ENCODE measurements at regions not wholly inside any gene's neighbourhood (a gene's known extent, or its start where the extent isn't known, plus 50 kb on each side); places are given as distances from the start of the nearest gene placed in this dataset.

- H3K27ac ChIP-seq (ENCODE audit: insufficient read depth, low read depth, low read length): no peak overlapping the region
- no peak for FAIRE-seq
- POLR2A ChIA-PET: no interaction called here
Measured at GRCh38 chr4:137685357-137685756, 153.1 kb upstream of the PCDH18 start.

More at GRCh38 chr4:137685357-137685756, 153.1 kb upstream of the PCDH18 start:
- H3K27me3 ChIP-seq (ENCODE audit: control insufficient read depth in 2 of 2, insufficient read depth in 2 of 2, low read length in 2 of 2): peaks cover 0 to 3% of the 10 kb centered on the region in 2 experiments
- H3K79me2 ChIP-seq (ENCODE audit: control insufficient read depth, insufficient read depth, low read length): no peaks in the 10 kb centered on the region
- no TSS peak for BruUV-seq (replicated peaks)
- intact Hi-C loops (cut with micrococcal nuclease) (no loop called here), dilution Hi-C loops (cut with MboI; ENCODE audit: extremely low pct_ligation_motif_present, low sequenced_read_pairs) (no loop called here)
- no peak overlapping the region for H3K4me2 ChIP-seq (ENCODE audit: insufficient read depth, low read length)
- H3K9me3 ChIP-seq (replicated peaks; ENCODE audit: control insufficient read depth, insufficient read depth, low read length): no peaks in the 10 kb centered on the region
- H3K9ac ChIP-seq (replicated peaks; ENCODE audit: extremely low read depth, insufficient read depth, low read length): no peak overlapping the region
- no peak overlapping the region for H2AFZ ChIP-seq (ENCODE audit: low read depth, low read length)
- no peak for DNase-seq (ENCODE audit: low read depth, low spot score)
- H3K4me1 ChIP-seq (ENCODE audit: control insufficient read depth, extremely low read depth, insufficient read depth, low read length): no peaks in the 10 kb centered on the region
- no peaks in the 10 kb centered on the region for H4K20me1 ChIP-seq (replicated peaks; ENCODE audit: control insufficient read depth, extremely low read depth, insufficient read depth, low read length)
- TF ChIP-seq MYC (IDR thresholded peaks at IDR 0.05; ENCODE audit: low read depth, low read length) (no peak), EZH2 (IDR thresholded peaks at IDR 0.05; ENCODE audit: borderline replicate concordance, low read depth, low read length, severe bottlenecking) (no peak), CTCF (IDR thresholded peaks at IDR 0.05; ENCODE audit: extremely low read depth in 1 of 2, insufficient read depth in 1 of 2, low read depth in 1 of 2, low read length in 2 of 2) (no peak), MAX (IDR thresholded peaks at IDR 0.05; ENCODE audit: insufficient read depth, insufficient read length) (no peak), JUN (IDR thresholded peaks at IDR 0.05; ENCODE audit: borderline replicate concordance, insufficient read depth, insufficient read length, low read depth) (no peak), FOS (IDR thresholded peaks at IDR 0.05; ENCODE audit: borderline replicate concordance, insufficient read depth, low read length) (no peak), POLR2A (IDR thresholded peaks at IDR 0.05; ENCODE audit: low read depth, low read length) (no peak), GATA2 (IDR thresholded peaks at IDR 0.05; ENCODE audit: insufficient read depth, insufficient read length, low read depth, low read length) (no peak), POLR2AphosphoS5 (IDR thresholded peaks at IDR 0.05; ENCODE audit: insufficient read depth, low read depth, low read length) (no peak)
- CTCF ChIA-PET: no interaction called here
- no peaks in the 10 kb centered on the region for H3K9me1 ChIP-seq (replicated peaks; ENCODE audit: control insufficient read depth, extremely low read depth, insufficient read depth, low read length)
- no peak overlapping the region for H3K4me3 ChIP-seq (replicated peaks in 1 of 3; ENCODE audit: insufficient read depth in 1 of 3, low read depth in 1 of 3, low read length in 3 of 3)
- no peaks in the 10 kb centered on the region for H3K36me3 ChIP-seq (ENCODE audit: control insufficient read depth in 2 of 2, extremely low read depth in 1 of 2, insufficient read depth in 2 of 2, low read length in 2 of 2)

Measured in endothelial cell of umbilical vein (primary cell).